Neural progenitor cell (in vitro differentiated cells): ENCODE measurements at regions not wholly inside any gene's neighbourhood (a gene's known extent, or its start where the extent isn't known, plus 50 kb on each side); places are given as distances from the start of the nearest gene placed in this dataset.

ENCODE experiments used
- CTCF ChIP-seq: fragments of 200-600 bp; sonication (generic); IDR thresholded peaks from 2 replicates; pipeline ENCODE4 v1.5.1; 2017; ENCODE audit warnings: antibody characterized with exemption, mild to moderate bottlenecking
- EZH2 ChIP-seq: fragments of 200-600 bp; sonication (generic); IDR thresholded peaks from 2 replicates; pipeline ENCODE4 v1.6.1; 2017; ENCODE audit warnings: antibody characterized with exemption, mild to moderate bottlenecking, moderate library complexity
- EZH2phosphoT487 ChIP-seq: fragments of 200-600 bp; sonication (generic); IDR thresholded peaks from 2 replicates; pipeline ENCODE4 v1.6.1; 2017; ENCODE audit warnings: antibody characterized with exemption

GRCh38 chr6:81666481-81666880, 86.0 kb downstream of the TENT5A start:
- no peak for TF ChIP-seq EZH2phosphoT487
- TF ChIP-seq CTCF = no peak
- no peak for TF ChIP-seq EZH2
